ENCODE measurements at regions not wholly inside any gene's neighbourhood (a gene's known extent, or its start where the extent isn't known, plus 50 kb on each side); places are given as distances from the start of the nearest gene placed in this dataset.
"Not testable (repeated sequence)": the region's sequence is repeated elsewhere in the genome, so short reads cannot be mapped to it uniquely, and the experiment has no call there.

GRCh38 chr7:42720012-42720411 is 191.9 kb downstream of the C7orf25 start:
- DNase-seq, result no peak

GRCh38 chr7:42718466-42718865 is 193.4 kb downstream of the C7orf25 start:
- DNase-seq, result not testable (repeated sequence)

- DNase-seq, result no peak
These were observed 197.5 kb downstream of the C7orf25 start for GRCh38 chr7:42714356-42714755.

GRCh38 chr7:42709284-42709683 is 202.6 kb downstream of the C7orf25 start:
- no peak for DNase-seq

GRCh38 chr7:42704710-42705109 is 207.2 kb downstream of the C7orf25 start:
- no peak for DNase-seq

GRCh38 chr7:42702647-42703046 is 209.2 kb downstream of the C7orf25 start:
- DNase-seq, result no peak

GRCh38 chr7:42700406-42701327 is 211.2 kb downstream of the C7orf25 start:
- no peak for DNase-seq

- DNase-seq, result no peak
These were observed 212.3 kb downstream of the C7orf25 start for GRCh38 chr7:42699380-42700178.

- DNase-seq, result no peak
These were observed 213.1 kb downstream of the C7orf25 start for GRCh38 chr7:42698600-42699374.

GRCh38 chr7:42694894-42695507 is 216.9 kb downstream of the C7orf25 start:
- no peak for DNase-seq

- no peak for DNase-seq
These were observed 218.1 kb downstream of the C7orf25 start for GRCh38 chr7:42693722-42694121.

- DNase-seq, result no peak
These were observed 219.2 kb downstream of the C7orf25 start for GRCh38 chr7:42692621-42693020.

- DNase-seq, result no peak
These were observed 220.9 kb downstream of the C7orf25 start for GRCh38 chr7:42690794-42691639.

GRCh38 chr7:42689626-42690025 is 222.2 kb downstream of the C7orf25 start:
- no peak for DNase-seq

- no peak for DNase-seq
These were observed 223.9 kb downstream of the C7orf25 start for GRCh38 chr7:42688056-42688371.

GRCh38 chr7:42687211-42688055 is 224.4 kb downstream of the C7orf25 start:
- no peak for DNase-seq

- DNase-seq, result no peak
These were observed 225.2 kb downstream of the C7orf25 start for GRCh38 chr7:42686594-42687156.

- DNase-seq, result no peak
These were observed 226.0 kb downstream of the C7orf25 start for GRCh38 chr7:42685911-42686310.

GRCh38 chr7:42677751-42678699 is 233.8 kb downstream of the C7orf25 start:
- DNase-seq, result no peak

Data from COR-L47 (cell line).